Stimulated activated CD8-positive, alpha-beta memory T cell treated with anti-CD3 and anti-CD28 coated beads, Interleukin-2, amount 100 ng/mL, for 1 hour (primary cell): ENCODE measurements at regions not wholly inside any gene's neighbourhood (a gene's known extent, or its start where the extent isn't known, plus 50 kb on each side); places are given as distances from the start of the nearest gene placed in this dataset.

Experiments used
- DNase-seq, 2 donors: peaks; one replicate each; pipeline ENCODE4 v3.0.0-alpha.2; 2020; ENCODE audit warnings: low read depth in 2 of 2

DNA sequence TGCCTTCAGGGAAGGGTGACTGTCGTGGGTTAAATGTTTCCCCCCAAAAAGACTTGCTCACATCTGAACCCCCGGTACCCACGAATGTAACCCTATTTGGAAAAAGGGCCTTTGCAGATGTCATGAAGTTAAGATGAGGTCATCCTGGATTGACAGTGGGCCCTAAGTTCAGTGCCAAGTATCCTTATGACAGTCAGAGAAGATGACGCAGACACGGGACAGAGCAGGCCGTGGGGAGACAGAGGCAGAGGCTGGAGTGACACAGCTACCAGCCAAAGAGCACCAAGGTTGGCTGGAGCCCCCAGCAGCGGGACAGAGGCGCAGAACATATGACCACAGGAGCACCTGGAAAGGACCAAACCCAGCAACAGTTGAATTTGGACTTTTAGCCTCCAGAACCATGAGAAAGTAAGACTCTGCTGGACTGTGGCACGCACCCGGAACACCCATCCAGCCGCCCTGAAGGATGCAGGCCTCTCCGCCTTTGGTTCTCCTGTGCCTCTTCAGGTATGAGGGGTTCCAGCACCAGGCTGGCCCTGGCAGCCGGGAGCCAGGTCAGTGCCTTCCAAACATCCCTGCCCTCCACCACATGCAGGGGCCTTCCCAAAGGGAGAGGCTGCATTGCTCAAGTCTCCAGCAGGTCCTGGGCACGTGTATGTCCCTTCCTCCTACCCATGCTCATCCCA, 104.0 kb downstream of the FOXL1 start:
- no peak for DNase-seq

DNA sequence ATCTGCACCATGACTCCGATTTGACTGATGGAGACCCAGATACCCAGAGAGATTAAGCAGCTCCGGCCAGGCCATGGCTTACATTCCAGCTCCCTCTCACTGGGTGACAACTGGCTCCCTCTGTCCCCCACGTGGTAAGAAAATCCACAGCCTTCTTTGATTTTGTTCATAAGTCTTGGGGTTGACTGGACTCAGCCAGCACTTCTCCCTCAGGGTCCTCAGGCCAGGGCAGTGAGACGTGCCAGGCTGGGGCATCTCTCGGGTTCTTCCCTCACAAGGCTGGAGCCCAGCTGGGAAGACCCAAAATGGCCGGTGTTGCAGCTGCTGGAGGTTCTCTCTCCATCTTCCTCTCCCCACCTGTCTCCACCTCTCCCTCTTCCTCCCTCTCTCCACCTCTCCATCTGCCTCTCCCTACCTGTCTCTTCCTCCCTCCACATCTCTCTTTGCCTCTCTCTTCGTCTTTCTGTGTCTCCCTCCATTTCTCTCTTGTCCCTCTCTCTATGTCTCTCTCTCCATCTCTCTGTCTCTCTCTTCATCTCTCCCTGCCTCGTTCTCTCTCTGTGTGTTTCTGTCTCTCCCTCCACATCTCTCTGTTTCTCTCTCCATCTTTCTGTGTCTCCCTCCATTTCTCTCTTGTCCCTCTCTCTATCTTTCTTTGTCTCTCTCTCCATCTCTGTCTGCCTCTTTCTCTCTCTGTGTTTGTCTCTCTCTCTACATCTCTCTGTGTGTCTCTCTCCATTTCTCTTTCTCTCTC, 105.3 kb downstream of the FOXL1 start:
- DNase-seq: no peak

DNA sequence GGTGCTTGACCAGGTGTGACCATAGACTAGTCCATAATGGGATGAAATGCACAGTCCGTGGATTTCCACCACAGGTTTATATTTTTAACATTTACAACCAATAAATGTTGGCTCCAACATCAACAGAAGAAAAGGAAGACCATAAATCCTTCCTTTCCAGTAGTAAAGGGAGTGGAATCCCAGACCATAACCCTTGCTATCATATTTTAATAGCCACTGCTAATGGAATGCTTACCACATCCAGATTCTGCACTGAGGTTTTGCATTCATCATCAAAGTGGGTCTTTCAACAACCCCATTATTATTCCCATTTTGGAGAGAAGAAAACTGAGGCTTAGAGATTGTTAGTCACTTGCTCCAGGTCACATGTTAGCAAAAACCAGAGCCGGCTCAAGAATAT, 106.7 kb downstream of the FOXL1 start:
- DNase-seq: no peak

DNA sequence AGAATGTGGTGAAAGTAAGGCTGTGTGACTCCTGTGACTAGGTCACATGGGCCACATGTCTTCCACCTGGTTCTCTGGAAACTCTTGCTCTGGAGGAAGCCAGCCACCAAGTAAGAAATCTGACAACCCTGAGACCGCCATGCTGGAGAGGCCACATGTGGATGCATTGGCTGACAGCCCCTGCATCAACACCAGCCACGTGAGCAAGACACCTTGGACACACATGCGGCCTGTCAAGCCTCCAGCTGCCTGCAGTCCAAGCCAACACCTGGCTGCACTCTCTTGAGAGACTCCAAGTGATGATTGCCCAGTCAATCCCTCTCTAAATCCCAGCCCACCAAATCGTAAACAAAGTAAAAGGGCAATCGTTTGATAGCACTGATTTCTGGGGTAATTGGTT, 112.6 kb downstream of the FOXL1 start:
- DNase-seq: no peak

DNA sequence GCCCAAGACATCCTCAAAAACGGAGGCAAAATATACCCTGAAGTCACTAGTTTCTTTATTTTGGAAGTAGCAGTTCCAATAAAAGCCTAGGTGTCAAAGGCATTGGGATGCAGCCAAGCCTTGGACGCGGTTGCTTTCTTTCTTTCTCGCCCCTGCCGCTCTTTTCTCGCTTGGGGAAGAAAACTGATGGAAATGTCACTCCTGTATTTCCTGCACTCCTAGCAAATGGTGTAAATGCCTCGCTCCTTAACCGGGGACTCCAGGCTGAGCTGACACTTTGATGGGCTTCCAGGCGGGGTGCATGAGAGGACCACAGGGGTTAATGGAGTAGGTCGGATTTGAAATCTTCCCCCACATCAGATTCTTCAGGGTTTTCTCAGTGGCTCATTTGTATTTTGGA, 114.1 kb downstream of the FOXL1 start:
- DNase-seq: no peak

DNA sequence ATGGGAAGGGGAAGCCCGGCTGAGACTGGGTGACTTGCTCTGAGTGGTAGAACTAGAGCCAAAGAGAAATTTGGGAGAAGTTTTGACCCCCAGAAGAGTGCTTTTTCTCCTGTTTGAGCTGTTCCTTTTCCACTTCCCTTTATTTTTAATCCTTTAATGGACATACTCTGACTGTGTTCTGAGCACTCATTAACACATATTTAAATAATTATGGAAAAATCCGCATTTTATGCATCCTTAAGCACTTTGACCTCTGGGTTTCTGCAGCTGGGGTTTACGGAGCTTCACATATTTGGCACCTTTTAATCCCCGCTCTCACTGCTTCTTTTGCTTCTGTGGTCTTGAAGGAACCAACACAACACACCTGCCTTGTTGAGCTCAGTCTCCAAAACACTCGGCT, 114.7 kb downstream of the FOXL1 start:
- DNase-seq: no peak

DNA sequence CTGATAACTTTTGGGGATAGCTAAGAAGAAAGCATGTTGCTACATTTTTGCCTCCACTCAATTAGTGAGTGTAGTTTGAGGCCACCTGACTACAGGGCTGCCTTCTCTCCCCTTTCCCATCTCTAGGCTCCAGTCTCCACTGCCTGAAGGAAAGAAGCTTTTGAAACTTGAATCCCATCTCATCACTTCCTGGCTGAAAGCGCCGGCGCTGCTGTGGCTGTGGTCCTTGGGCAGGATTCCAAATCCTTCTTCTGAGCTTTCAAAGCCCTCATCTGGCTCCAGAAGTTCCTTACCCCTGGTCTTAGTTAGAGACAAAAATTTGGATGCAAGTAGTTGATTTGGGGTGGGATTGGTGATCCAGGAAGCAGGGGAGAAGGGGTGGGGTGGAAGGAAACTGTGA, 119.4 kb downstream of the FOXL1 start:
- DNase-seq: no peak

DNA sequence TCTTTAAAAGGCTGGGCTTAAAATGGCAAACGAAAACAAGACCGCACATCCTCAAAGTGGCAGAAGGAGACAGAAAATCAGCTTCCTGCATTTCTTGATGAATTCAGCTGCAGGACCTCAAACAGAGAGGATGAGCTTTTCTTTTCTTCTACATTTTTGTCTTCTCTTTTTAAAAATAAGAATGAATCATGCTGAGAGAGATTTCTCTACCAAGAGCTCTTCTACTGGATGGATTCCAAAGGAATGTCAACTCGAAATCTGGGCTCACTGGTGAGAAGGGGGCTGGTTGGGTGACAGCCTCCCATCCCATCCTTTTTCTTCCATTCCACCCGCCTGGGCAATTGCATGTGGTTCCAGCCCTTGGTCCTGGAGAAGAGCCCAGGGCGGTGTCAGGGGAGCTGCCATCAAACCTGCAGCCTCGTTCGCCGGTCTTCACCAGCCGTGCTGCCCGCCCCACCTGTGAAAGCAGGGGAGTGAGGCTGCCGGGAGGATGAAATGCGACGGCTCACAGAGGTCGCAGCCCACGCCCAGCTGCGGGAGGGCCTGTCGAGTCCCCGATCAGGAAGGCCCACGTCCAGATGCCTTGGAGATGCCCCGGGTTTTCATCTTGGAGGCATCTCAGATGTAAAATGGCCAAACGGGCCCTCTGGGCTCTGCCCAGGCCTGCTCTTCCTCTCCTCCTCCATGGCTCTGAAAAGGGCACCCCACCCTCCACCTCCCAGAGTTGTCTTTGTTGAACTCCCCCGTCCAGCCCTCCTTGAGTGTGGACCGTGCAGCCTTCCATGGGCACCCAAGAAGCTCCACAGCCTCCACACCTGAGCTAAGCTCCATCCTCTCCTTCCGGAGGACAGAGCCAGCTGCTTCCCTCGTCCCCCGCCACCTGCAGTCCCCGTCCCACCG, 121.9 kb downstream of the FOXL1 start:
- DNase-seq: no peak

DNA sequence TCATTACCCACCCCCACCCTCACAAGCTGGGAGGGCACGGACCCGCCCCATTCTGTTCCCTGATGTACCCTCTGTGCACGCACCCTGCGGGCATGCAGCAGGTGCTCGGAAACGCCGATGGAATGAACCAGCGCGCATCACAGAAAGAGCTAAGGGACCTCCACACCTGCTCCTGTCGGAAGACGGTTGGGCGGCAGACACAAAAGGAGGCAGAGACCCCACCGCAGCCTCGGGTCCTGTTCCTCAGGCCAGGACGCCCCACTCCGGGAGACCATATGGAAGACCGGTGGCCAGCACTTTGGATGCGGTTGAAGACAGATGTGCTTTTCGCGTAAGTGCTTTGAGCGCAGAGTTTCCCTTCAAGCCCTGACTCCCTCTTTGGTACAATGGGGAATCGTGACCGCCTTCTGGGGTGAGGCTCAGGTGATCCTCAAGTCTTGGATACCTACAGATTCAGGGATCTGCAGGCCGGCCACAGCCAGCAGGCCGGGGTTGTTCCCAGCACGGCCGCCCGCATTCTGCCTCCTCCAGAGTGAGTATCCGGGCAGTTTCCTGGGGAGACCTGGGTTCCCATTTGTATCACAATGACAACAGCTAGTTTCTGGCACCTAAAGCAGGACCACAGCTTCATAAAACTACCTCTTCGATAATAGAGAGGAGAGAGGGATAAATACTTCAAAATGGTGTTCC, 123.1 kb downstream of the FOXL1 start:
- DNase-seq: no peak

DNA sequence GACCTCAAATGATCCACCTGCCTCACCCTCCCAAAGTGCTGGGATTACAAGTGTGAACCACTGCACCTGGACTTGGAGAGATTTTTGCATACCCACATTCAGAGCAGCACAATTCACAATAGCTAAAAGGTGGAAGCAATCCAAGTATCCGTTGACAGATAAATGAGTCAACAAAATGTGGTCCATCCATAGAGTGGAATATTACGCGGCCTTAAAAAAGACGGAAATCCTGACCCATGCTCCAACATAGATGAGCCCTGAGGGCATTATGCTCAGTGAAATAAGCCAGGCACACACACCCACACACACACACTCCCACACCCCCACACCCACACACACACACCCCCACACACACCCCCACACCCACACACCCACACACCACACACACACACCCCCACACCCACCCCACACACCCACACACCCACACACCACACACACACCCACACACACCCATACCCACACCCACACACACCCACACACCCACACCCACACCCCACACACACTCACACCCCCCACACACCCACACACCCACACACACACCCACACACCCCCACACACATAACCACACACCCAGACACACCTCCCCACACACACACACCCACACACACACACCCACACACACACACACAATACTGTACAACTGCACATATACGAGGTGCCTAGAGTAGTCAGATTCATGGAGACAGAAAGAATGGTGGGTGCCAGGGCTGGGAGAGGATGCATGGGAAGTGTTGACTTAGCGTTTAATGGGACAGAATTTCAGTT, 124.7 kb downstream of the FOXL1 start:
- DNase-seq: no peak

DNA sequence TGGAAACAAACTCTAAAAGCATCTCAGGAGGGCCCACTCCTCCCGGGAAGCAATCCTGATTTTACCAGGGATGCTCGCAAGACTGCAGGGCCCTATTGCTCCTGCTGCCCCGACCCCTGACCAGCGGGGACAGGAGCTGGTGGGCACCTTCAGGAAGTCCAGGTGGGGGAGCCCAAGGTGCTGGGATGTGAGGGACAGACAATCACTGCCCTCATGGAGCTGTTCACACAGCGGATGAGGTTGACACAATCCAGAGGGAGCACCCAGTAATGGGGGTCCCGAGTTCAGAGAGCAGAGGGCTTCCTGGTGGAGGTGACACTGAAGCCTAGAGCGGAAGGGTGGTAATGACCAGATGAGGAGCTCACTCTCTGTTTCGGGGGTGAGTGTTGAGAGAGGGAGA, 126.2 kb downstream of the FOXL1 start:
- DNase-seq: no peak

DNA sequence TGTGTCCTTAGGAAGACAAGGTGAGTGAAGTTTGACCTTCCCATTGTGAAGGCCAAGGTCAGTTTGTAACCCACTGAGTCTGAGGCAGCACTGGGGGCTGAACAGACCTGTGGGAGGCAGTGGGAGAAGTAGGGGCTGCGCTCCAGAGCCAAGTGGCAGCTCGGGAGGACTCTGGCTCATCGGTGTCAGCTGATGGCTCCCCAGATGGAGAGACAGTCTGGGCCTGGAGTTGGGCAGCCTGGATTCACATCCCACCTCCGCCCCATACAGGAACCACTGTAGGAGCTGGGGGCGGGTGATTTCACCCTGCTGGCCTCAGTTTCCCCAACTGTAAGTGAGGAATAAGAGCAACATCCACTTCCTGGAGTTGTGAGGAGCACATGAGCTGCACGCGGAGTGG, 128.4 kb downstream of the FOXL1 start:
- DNase-seq: no peak

DNA sequence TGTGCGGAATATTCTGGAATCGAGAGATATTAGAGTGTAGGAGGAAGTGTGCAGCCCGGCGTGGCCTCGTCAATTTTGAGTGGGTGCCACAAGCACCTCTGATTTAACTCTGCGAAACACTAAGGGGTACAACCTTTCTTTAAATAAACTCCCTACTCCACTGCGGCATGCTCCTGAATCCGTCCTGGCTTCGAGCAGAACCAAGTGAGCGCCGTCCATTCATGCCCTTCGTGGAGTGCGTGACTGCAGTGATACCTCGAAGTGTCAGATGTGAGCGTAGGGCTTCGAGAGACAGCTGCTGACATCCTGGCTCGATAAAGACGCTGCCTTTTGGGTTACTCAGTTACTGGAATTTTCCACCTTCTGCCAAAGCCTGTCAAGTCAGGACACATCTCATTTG, 128.8 kb downstream of the FOXL1 start:
- DNase-seq: no peak

DNA sequence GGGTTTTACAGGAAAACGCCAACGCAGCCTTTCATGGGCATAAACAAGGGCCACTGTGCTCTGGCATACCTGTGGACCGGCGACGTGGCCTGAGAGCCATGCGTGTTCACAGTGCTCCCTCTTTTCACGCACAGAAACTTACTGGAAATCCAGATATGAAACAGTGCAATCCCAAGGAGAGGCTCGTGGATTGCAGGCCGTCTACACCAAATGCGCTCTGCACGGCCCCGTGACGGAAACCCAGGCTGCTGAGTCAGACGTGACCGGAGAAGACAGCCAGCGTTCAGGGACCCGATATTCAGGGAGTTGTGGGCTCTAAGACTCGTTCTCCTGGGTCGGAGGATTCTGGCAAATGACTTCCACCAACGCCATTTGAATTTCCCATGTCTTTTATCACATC, 129.2 kb downstream of the FOXL1 start:
- no peak for DNase-seq

DNA sequence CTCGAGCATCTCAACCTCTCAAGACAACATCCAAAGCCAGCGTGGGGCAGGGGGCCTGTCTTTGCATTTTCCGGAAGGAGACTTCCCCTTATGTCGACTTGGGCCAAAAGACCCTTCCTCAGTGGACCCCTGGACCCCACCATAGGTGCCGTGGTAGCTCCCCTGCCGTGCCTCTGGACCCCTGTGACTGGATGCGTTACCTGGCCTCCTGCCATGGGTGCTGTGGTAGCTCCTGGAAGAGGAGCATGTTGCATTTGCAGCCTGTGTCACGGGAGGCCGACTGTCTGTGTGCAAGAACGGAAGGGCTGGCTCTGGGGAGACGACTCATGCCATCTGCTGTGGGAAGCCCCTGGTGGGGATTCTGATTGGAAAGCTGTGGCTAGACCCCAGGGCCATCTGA, 130.1 kb downstream of the FOXL1 start:
- no peak for DNase-seq

DNA sequence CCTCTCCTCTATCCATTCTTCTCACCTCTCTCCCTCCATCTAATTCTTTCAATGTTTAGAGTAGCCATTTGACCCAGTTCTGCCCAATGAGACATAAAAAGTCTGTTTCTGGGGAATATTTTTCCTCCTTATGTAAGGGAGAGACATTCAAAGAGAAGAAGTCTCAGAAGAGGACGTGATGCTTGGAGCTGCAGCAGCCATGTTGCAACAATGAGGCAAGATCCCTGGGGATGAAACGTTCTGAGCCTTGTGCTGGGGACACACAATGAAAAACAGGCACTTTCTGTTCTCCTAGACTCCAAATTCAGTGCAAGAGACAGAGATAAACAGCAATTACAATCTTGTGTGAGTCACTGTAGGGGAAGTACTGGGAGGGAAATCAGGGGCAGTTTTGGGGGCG, 130.8 kb downstream of the FOXL1 start:
- DNase-seq: no peak

DNA sequence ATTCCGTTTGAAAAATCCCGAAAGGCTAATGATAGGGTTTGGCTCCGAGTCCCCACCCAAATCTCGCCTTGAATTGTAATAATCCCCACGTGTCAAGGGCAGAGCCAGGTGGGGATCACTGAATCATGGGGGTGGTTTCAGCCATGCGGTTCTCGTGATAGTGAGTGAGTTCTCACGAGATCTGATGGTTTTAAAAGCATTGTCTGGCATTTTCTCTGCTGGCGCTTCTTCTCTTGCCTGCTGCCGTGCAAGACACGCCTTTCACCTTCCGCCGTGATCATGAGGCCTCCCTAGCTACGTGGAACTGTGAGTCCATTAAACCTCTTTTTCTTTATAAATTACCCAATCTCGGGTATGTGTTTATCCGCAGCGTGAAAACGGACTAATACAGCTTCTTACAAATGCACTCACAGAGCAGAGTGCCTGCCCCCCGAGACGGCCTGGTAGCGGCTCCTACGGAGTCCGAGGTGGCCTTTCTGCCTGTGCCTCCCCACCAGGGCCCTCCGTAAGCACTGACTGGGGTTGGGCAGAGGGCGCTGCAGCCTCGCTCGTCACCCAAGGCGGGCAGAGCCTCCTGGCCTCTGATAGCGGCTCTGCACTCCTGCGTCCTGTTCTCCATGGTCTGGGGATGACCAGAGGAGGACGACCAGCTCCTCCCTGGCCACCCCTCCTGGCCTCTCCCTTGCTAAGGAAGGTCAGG, 131.7 kb downstream of the FOXL1 start:
- no peak for DNase-seq

DNA sequence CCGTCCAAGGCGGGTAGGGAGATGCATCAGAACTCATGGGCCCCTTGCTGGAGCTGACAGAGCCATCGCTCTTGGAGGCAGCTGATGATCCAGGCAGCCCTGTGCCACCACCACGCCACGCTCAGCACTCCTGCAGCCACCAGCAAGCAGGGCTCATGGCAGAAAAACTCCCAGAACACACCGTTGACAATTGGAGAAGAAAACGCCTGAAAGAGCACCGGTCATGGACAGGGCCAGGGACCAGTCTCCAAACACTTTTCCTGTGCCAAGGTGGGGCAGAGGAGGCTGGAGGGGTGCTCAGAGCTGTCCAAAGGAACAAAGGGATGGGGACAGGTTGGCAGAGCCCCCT, 132.2 kb downstream of the FOXL1 start:
- DNase-seq: no peak

DNA sequence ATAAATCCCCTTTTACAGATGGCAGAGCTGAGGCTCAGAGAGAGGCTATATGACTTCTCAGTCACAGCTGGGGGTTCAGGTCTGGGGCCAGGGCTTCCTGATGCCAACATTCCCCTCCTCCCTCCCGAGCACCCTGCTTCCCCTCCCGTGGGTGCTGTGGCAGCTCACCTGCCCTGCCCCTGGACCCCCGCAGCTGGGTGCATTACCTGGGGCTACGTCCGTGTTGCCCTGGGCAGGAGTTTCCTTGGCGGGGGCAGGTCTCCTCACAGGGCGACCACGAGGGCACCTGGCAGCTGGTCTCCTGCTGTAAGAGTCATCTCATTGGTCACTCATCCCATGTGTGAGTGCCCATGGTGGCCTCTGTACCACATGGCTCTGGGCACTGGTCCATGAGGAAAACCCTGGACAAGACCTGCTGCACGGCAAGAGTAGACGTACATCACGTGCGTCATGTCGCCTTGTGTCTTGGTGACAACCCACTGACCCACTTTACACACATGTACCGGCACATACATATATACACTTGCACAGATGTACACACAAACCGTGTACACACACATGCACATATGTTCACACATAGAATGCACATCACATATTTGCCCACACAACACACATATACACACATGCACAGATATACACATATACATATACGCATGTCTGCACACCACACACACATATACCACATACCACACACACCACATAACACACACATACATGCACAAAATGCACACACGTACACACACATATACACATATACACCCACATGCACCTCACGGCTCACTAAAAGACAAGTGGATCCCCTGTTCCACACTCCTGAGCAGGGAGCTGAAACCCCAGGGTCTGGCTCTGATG, 134.0 kb downstream of the FOXL1 start:
- DNase-seq: no peak
